ENCODE measurements at regions not wholly inside any gene's neighbourhood (a gene's known extent, or its start where the extent isn't known, plus 50 kb on each side); places are given as distances from the start of the nearest gene placed in this dataset.
"Not testable (repeated sequence)": the region's sequence is repeated elsewhere in the genome, so short reads cannot be mapped to it uniquely, and the experiment has no call there.

- no peak overlapping the region for H3K9ac ChIP-seq
- no peaks in the 10 kb centered on the region for H3K4me1 ChIP-seq (ENCODE audit: low read depth, poor library complexity, severe bottlenecking)
These were observed 298.0 kb upstream of the PAPPA start for GRCh38 chr9:115855458-115856133.

GRCh38 chr9:115858421-115858820 lies 295.2 kb upstream of the PAPPA start:
- H3K36me3 ChIP-seq (ENCODE audit: insufficient read depth); H3K9ac ChIP-seq; H3K27ac ChIP-seq; H3K4me1 ChIP-seq (ENCODE audit: low read depth, poor library complexity, severe bottlenecking); H2AFZ ChIP-seq (ENCODE audit: low read depth); H4K20me1 ChIP-seq (ENCODE audit: insufficient read depth); H3K4me2 ChIP-seq; H3K27me3 ChIP-seq (ENCODE audit: insufficient read depth, low read depth); H3K79me2 ChIP-seq (ENCODE audit: insufficient read depth, low read depth); H3K4me3 ChIP-seq (IDR thresholded peaks at IDR 0.05; ENCODE audit: insufficient read depth, low read depth, low read length): not testable (repeated sequence)

More at GRCh38 chr9:115855458-115856133, 298.0 kb upstream of the PAPPA start:
- H3K79me2 ChIP-seq (ENCODE audit: insufficient read depth, low read depth) = no peaks in the 10 kb centered on the region
- H3K4me3 ChIP-seq (IDR thresholded peaks at IDR 0.05; ENCODE audit: insufficient read depth, low read depth, low read length) = no peak overlapping the region
- no peak overlapping the region for H3K4me2 ChIP-seq
- H3K36me3 ChIP-seq (ENCODE audit: insufficient read depth) = no peaks in the 10 kb centered on the region
- no peaks in the 10 kb centered on the region for H3K27me3 ChIP-seq (ENCODE audit: insufficient read depth, low read depth)
- no peaks in the 10 kb centered on the region for H4K20me1 ChIP-seq (ENCODE audit: insufficient read depth)
- no peak overlapping the region for H3K27ac ChIP-seq
- TF ChIP-seq CTCF (conservative IDR thresholded peaks at IDR 0.05; ENCODE audit: low read depth, low read length) = no peak
- no peak overlapping the region for H2AFZ ChIP-seq (ENCODE audit: low read depth)

DNA sequence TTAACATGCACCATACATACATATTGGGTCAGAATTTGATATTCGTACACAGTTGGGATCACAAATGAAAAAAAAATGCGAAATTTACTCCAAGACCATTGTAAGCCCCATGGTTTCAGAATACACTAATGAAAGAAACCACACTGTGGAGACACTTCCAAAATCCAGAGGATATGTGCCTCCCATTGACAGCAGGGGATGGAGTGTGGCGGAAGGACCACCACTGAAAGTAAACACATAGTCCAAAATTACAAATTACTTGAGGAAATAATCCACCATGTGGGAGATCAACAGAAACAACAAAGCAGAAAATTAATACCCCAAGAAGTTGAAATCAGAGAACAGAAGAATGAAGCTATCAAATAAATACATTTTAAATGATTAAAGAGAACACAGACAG lies 291.6 kb upstream of the PAPPA start:
- TF ChIP-seq CTCF (conservative IDR thresholded peaks at IDR 0.05; ENCODE audit: low read depth, low read length) = no peak
- Histone ChIP-seq H3K9ac (no peak overlapping the region), H3K4me1 (ENCODE audit: low read depth, poor library complexity, severe bottlenecking) (no peaks in the 10 kb centered on the region), H3K27ac (no peak overlapping the region), H4K20me1 (ENCODE audit: insufficient read depth) (no peaks in the 10 kb centered on the region), H2AFZ (ENCODE audit: low read depth) (no peak overlapping the region), H3K36me3 (ENCODE audit: insufficient read depth) (no peaks in the 10 kb centered on the region), H3K4me2 (no peak overlapping the region), H3K79me2 (ENCODE audit: insufficient read depth, low read depth) (no peaks in the 10 kb centered on the region), H3K27me3 (ENCODE audit: insufficient read depth, low read depth) (no peaks in the 10 kb centered on the region), H3K4me3 (IDR thresholded peaks at IDR 0.05; ENCODE audit: insufficient read depth, low read depth, low read length) (no peak overlapping the region)

DNA sequence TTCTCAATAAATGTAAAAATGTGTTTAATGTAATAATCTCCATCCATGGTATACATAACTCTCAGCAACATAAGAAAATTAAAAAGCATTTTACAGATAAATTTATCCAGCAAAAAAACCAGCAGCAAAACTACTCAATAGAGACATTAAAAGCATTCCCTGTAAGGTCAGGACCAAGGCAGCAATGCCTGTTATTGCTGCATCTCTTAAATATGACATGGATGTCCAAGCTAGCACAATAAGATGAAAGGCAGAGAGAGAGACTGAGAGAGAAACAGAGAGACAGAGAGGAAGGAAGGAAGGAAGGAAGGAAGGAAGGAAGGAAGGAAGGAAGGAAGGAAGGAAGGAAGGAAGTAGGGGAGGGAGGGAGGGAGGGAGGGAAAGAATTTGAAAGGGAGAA lies 289.0 kb upstream of the PAPPA start:
- Histone ChIP-seq H3K79me2 (ENCODE audit: insufficient read depth, low read depth) (no peaks in the 10 kb centered on the region), H3K4me2 (no peak overlapping the region), H3K4me1 (ENCODE audit: low read depth, poor library complexity, severe bottlenecking) (no peaks in the 10 kb centered on the region), H3K4me3 (IDR thresholded peaks at IDR 0.05; ENCODE audit: insufficient read depth, low read depth, low read length) (no peak overlapping the region), H3K27me3 (ENCODE audit: insufficient read depth, low read depth) (no peaks in the 10 kb centered on the region), H3K9ac (no peak overlapping the region), H3K36me3 (ENCODE audit: insufficient read depth) (no peaks in the 10 kb centered on the region), H3K27ac (no peak overlapping the region), H4K20me1 (ENCODE audit: insufficient read depth) (no peaks in the 10 kb centered on the region), H2AFZ (ENCODE audit: low read depth) (no peak overlapping the region)
- TF ChIP-seq CTCF (conservative IDR thresholded peaks at IDR 0.05; ENCODE audit: low read depth, low read length) = no peak

GRCh38 chr9:115867326-115867725 lies 286.3 kb upstream of the PAPPA start:
- Histone ChIP-seq H2AFZ (ENCODE audit: low read depth) (no peak overlapping the region), H3K4me2 (no peak overlapping the region), H3K27me3 (ENCODE audit: insufficient read depth, low read depth) (no peaks in the 10 kb centered on the region), H4K20me1 (ENCODE audit: insufficient read depth) (no peaks in the 10 kb centered on the region), H3K36me3 (ENCODE audit: insufficient read depth) (no peaks in the 10 kb centered on the region), H3K27ac (no peak overlapping the region), H3K4me3 (IDR thresholded peaks at IDR 0.05; ENCODE audit: insufficient read depth, low read depth, low read length) (no peak overlapping the region), H3K79me2 (ENCODE audit: insufficient read depth, low read depth) (no peaks in the 10 kb centered on the region), H3K4me1 (ENCODE audit: low read depth, poor library complexity, severe bottlenecking) (no peaks in the 10 kb centered on the region), H3K9ac (no peak overlapping the region)
- no peak for TF ChIP-seq CTCF (conservative IDR thresholded peaks at IDR 0.05; ENCODE audit: low read depth, low read length)
